Peyer's patch (tissue), 4 donors: ENCODE measurements at regions not wholly inside any gene's neighbourhood (a gene's known extent, or its start where the extent isn't known, plus 50 kb on each side); places are given as distances from the start of the nearest gene placed in this dataset.

ENCODE experiments used
- CTCF ChIP-seq, 6 experiments: fragments of 450-650 bp in 4 of 6; fragments of 200-600 bp in 2 of 6; sonication (generic) in 1 of 6; IDR thresholded peaks; one replicate each; pipeline ENCODE4 v1.5.1; 2017 to 2019; ENCODE audit warnings: antibody characterized with exemption in 6 of 6, mild to moderate bottlenecking in 3 of 6, moderate library complexity in 1 of 6
- POLR2A ChIP-seq, 2 donors: fragments of 450-650 bp; IDR thresholded peaks; one replicate each; pipeline ENCODE4 v1.5.1; 2017; ENCODE audit warnings: antibody characterized with exemption in 2 of 2, mild to moderate bottlenecking in 2 of 2, moderate library complexity in 2 of 2

- TF ChIP-seq CTCF (IDR thresholded peaks at IDR 0.05) (no peak), POLR2A (IDR thresholded peaks at IDR 0.05) (no peak)
Measured at GRCh38 chr20:51195419-51195901, 172.6 kb upstream of the KCNG1 start.
